OCI-LY7 (cell line): ENCODE measurements at regions not wholly inside any gene's neighbourhood (a gene's known extent, or its start where the extent isn't known, plus 50 kb on each side); places are given as distances from the start of the nearest gene placed in this dataset.
A peak's percentile ranks its signal among the peaks of the same experiment; 100 is the strongest.

Experiments
- BruUV-seq: library from RNA; stranded (reverse); fragments of 400-500 nt; replicated peaks from 2 replicates; lab custom pipeline; 2021; lab: Mats Ljungman, UMichigan
- CTCF ChIA-PET: fragments of 300-600 bp; sonication (Branson Sonifier 250); formaldehyde crosslinking; loops from one replicate; lab custom pipeline; 2022; ENCODE audit warnings: antibody characterized with exemption; ENCODE audit not compliant: unreplicated experiment; lab: Charles Lee
- POLR2A ChIA-PET: fragments of 300-600 bp; sonication (Branson Sonifier 250); formaldehyde crosslinking; loops from one replicate; lab custom pipeline; 2022; ENCODE audit warnings: antibody characterized with exemption; lab: Charles Lee
- DNase-seq: peaks from one replicate; pipeline ENCODE4 v3.0.0-alpha.2; 2015; ENCODE audit warnings: low spot score
- H2AFZ ChIP-seq: fragments of 200-600 bp; sonication (generic), shearing (Covaris generic); 2 replicates; pipeline ENCODE4 v1.6.1; 2014; ENCODE audit warnings: mild to moderate bottlenecking, antibody characterized with exemption, low read length, moderate library complexity
- H3K27ac ChIP-seq: fragments of 200-600 bp; sonication (generic); 2 replicates; pipeline ENCODE4 v1.5.1; 2014; ENCODE audit warnings: mixed run types, low read depth, mild to moderate bottlenecking, moderate library complexity, low read length, inconsistent platforms; ENCODE audit not compliant: poor library complexity, severe bottlenecking
- H3K36me3 ChIP-seq: fragments of 200-600 bp; sonication (generic); 2 replicates; pipeline ENCODE4 v1.6.1; 2014; ENCODE audit warnings: mild to moderate bottlenecking, antibody characterized with exemption, low read length, moderate library complexity, mixed read lengths; ENCODE audit not compliant: insufficient read depth
- H3K4me1 ChIP-seq: fragments of 200-600 bp; sonication (generic); 2 replicates; pipeline ENCODE4 v1.5.1; 2014; ENCODE audit warnings: mild to moderate bottlenecking, low read length; ENCODE audit not compliant: insufficient read depth, poor library complexity, severe bottlenecking
- H3K4me2 ChIP-seq: fragments of 200-600 bp; sonication (generic); 2 replicates; pipeline ENCODE4 v1.6.1; 2014; ENCODE audit warnings: mild to moderate bottlenecking, low read length
- H3K4me3 ChIP-seq: fragments of 200-600 bp; sonication (generic); 2 replicates; pipeline ENCODE4 v1.5.1; 2014; ENCODE audit warnings: mild to moderate bottlenecking, low read depth, low read length; ENCODE audit not compliant: poor library complexity, severe bottlenecking
- H3K79me2 ChIP-seq: fragments of 200-600 bp; sonication (generic); 2 replicates; pipeline ENCODE4 v1.6.1; 2016; ENCODE audit warnings: low read depth, mild to moderate bottlenecking, low read length, moderate library complexity, mixed read lengths; ENCODE audit not compliant: insufficient read depth
- H3K9me2 ChIP-seq: fragments of 200-600 bp; sonication (generic); 2 replicates; pipeline ENCODE4 v1.6.1; 2016; ENCODE audit warnings: mild to moderate bottlenecking, low read length, mixed read lengths; ENCODE audit not compliant: insufficient read depth
- H3K9me3 ChIP-seq: fragments of 200-600 bp; sonication (generic); 2 replicates; pipeline ENCODE4 v1.6.1; 2014; ENCODE audit warnings: mild to moderate bottlenecking, mixed run types, low read length, mixed read lengths
- H4K20me1 ChIP-seq: fragments of 200-600 bp; sonication (generic); 2 replicates; pipeline ENCODE4 v1.6.1; 2014; ENCODE audit warnings: mild to moderate bottlenecking, antibody characterized with exemption, low read length, moderate library complexity, mixed read lengths; ENCODE audit not compliant: insufficient read depth
- CTCF ChIP-seq: fragments of 200-600 bp; sonication (generic); conservative IDR thresholded peaks from 2 replicates; pipeline ENCODE4 v1.5.1; 2014; ENCODE audit warnings: mild to moderate bottlenecking, antibody characterized with exemption, low read length, moderate library complexity, mixed read lengths
- EZH2phosphoT487 ChIP-seq: fragments of 200-600 bp; sonication (generic); IDR thresholded peaks from 2 replicates; pipeline ENCODE4 v1.6.1; 2018; ENCODE audit warnings: low read depth, borderline replicate concordance, mild to moderate bottlenecking, mixed run types, antibody characterized with exemption, low read length, moderate library complexity, mixed read lengths
- intact Hi-C: fragments of 100-400 bp; cut with micrococcal nuclease; formaldehyde crosslinking; loops from one replicate; pipeline ENCODE4 v1.10.0; 2022; ENCODE audit not compliant: unreplicated experiment

GRCh38 chr1:37092937-37093336, 58.6 kb upstream of the GRIK3 start:
- BruUV-seq: no TSS peak
- Histone ChIP-seq H3K4me2 (no peak overlapping the region), H3K9me3 (no peaks in the 10 kb centered on the region), H3K9me2 (no peaks in the 10 kb centered on the region), H3K27ac (no peak overlapping the region), H3K4me3 (no peak overlapping the region), H3K4me1 (peaks cover 22% of the 10 kb centered on the region), H3K36me3 (no peaks in the 10 kb centered on the region), H2AFZ (no peak overlapping the region), H3K79me2 (no peaks in the 10 kb centered on the region), H4K20me1 (no peaks in the 10 kb centered on the region)
- TF ChIP-seq EZH2phosphoT487 (no peak), CTCF (no peak; the same call in 1 of the 2 replicates)
- POLR2A ChIA-PET: no interaction called here
- CTCF ChIA-PET: no interaction called here
- no peak for DNase-seq
- intact Hi-C loops: no loop called here

GRCh38 chr1:37094302-37094701, 60.0 kb upstream of the GRIK3 start:
- Histone ChIP-seq H3K4me3 (peak overlapping the region; percentile 7), H3K79me2 (no peaks in the 10 kb centered on the region), H3K27ac (no peak overlapping the region), H4K20me1 (no peaks in the 10 kb centered on the region), H3K4me2 (peak overlapping the region; percentile 62), H3K4me1 (peaks cover 22% of the 10 kb centered on the region), H2AFZ (no peak overlapping the region), H3K36me3 (no peaks in the 10 kb centered on the region), H3K9me3 (no peaks in the 10 kb centered on the region), H3K9me2 (no peaks in the 10 kb centered on the region)
- intact Hi-C loops: no loop called here
- DNase-seq: peak; percentile 69
- BruUV-seq: no TSS peak
- TF ChIP-seq EZH2phosphoT487: no peak
- no peak for TF ChIP-seq CTCF
- ChIA-PET CTCF (interaction anchor here (0.6 kb wide), 1 partner anchor 234 kb away, joined by 3 read pairs; no protein-coding TSS in a partner anchor), POLR2A (interaction anchor here (1.0 kb wide), 1 partner anchor 195 kb away, joined by 3 read pairs; no protein-coding TSS in a partner anchor)

GRCh38 chr1:37096523-37096922, 62.2 kb upstream of the GRIK3 start:
- no peak overlapping the region for H3K4me3 ChIP-seq
- no peaks in the 10 kb centered on the region for H3K9me2 ChIP-seq
- no peaks in the 10 kb centered on the region for H4K20me1 ChIP-seq
- DNase-seq: peak; percentile 50
- POLR2A ChIA-PET: no interaction called here
- intact Hi-C loops: loop anchor here (1.0 kb wide), 1 partner anchor 227 kb away; no protein-coding TSS in a partner anchor
- no TSS peak for BruUV-seq
- no peaks in the 10 kb centered on the region for H3K9me3 ChIP-seq
- CTCF ChIA-PET: no interaction called here
- H3K36me3 ChIP-seq: no peaks in the 10 kb centered on the region
- H2AFZ ChIP-seq: no peak overlapping the region
- no peak overlapping the region for H3K27ac ChIP-seq
- H3K4me2 ChIP-seq: no peak overlapping the region
- peak; percentile 77 for TF ChIP-seq CTCF
- no peak for TF ChIP-seq EZH2phosphoT487
- no peaks in the 10 kb centered on the region for H3K79me2 ChIP-seq
- peaks cover 22% of the 10 kb centered on the region for H3K4me1 ChIP-seq
